SU-DHL-6 (cell line): ENCODE measurements at regions not wholly inside any gene's neighbourhood (a gene's known extent, or its start where the extent isn't known, plus 50 kb on each side); places are given as distances from the start of the nearest gene placed in this dataset.

ENCODE experiments used
- CTCF ChIP-seq: fragments of 200-600 bp; sonication (generic); IDR thresholded peaks from one replicate; pipeline ENCODE4 v1.5.1; 2017; ENCODE audit warnings: antibody characterized with exemption, mild to moderate bottlenecking, low read length, moderate library complexity; ENCODE audit not compliant: insufficient read depth, poor library complexity, severe bottlenecking
- EZH2phosphoT487 ChIP-seq: fragments of 200-600 bp; sonication (generic), shearing (Covaris generic); conservative IDR thresholded peaks from 2 replicates; pipeline ENCODE4 v1.6.1; 2018; ENCODE audit warnings: mild to moderate bottlenecking, antibody characterized with exemption, low read length, moderate library complexity, mixed read lengths

GRCh38 chr15:31214864-31215489 lies 111.7 kb upstream of the KLF13 start:
- TF ChIP-seq CTCF (no peak), EZH2phosphoT487 (no peak)
